Activated T-cell treated with anti-CD3 and anti-CD28 coated beads, Interleukin-2, amount 50 U/mL, for 24 hours (primary cell): ENCODE measurements at regions not wholly inside any gene's neighbourhood (a gene's known extent, or its start where the extent isn't known, plus 50 kb on each side); places are given as distances from the start of the nearest gene placed in this dataset.

Experiments used
- DNase-seq: peaks from one replicate; pipeline ENCODE4 v3.0.0-alpha.2; 2020
- H3K27ac Mint-ChIP-seq: 2 replicates; pipeline ENCODE4 v1.8.0; 2020; ENCODE audit warnings: mild to moderate bottlenecking, mixed read lengths
- H3K27me3 Mint-ChIP-seq: 2 replicates; pipeline ENCODE4 v1.8.0; 2020; ENCODE audit warnings: mixed read lengths
- H3K36me3 Mint-ChIP-seq: 2 replicates; pipeline ENCODE4 v1.8.0; 2020; ENCODE audit warnings: low read depth, mixed read lengths
- H3K4me1 Mint-ChIP-seq: 2 replicates; pipeline ENCODE4 v1.8.0; 2020; ENCODE audit warnings: low read depth, mixed read lengths
- H3K4me3 Mint-ChIP-seq: 2 replicates; pipeline ENCODE4 v1.8.0; 2020; ENCODE audit warnings: mild to moderate bottlenecking, moderate library complexity, mixed read lengths
- H3K9me3 Mint-ChIP-seq: 2 replicates; pipeline ENCODE4 v1.8.0; 2020; ENCODE audit warnings: mixed read lengths

GRCh38 chr4:106717091-106717490, 319.0 kb downstream of the DKK2 start:
- no peaks in the 10 kb centered on the region for H3K4me1 Mint-ChIP-seq
- H3K27me3 Mint-ChIP-seq: no peaks in the 10 kb centered on the region
- DNase-seq: no peak
- H3K4me3 Mint-ChIP-seq: no peak overlapping the region
- no peaks in the 10 kb centered on the region for H3K36me3 Mint-ChIP-seq
- no peak overlapping the region for H3K27ac Mint-ChIP-seq
- peaks cover 12% of the 10 kb centered on the region for H3K9me3 Mint-ChIP-seq

- H3K4me1 Mint-ChIP-seq: no peaks in the 10 kb centered on the region
- no peak for DNase-seq
- peaks cover 12% of the 10 kb centered on the region for H3K9me3 Mint-ChIP-seq
- no peak overlapping the region for H3K27ac Mint-ChIP-seq
- H3K36me3 Mint-ChIP-seq: no peaks in the 10 kb centered on the region
- H3K27me3 Mint-ChIP-seq: no peaks in the 10 kb centered on the region
- no peak overlapping the region for H3K4me3 Mint-ChIP-seq
Observed at GRCh38 chr4:106715825-106716224, 320.3 kb downstream of the DKK2 start.

- no peak for DNase-seq
- Mint-ChIP-seq H3K36me3 (no peaks in the 10 kb centered on the region), H3K9me3 (peaks cover 8% of the 10 kb centered on the region), H3K4me1 (no peaks in the 10 kb centered on the region), H3K4me3 (no peak overlapping the region), H3K27me3 (no peaks in the 10 kb centered on the region), H3K27ac (no peak overlapping the region)
Observed at GRCh38 chr4:106708464-106708816, 327.7 kb downstream of the DKK2 start.

GRCh38 chr4:106707776-106708463, 328.2 kb downstream of the DKK2 start:
- Mint-ChIP-seq H3K27me3 (no peaks in the 10 kb centered on the region), H3K4me1 (no peaks in the 10 kb centered on the region), H3K9me3 (peaks cover 6% of the 10 kb centered on the region), H3K4me3 (no peak overlapping the region), H3K27ac (no peak overlapping the region), H3K36me3 (no peaks in the 10 kb centered on the region)
- no peak for DNase-seq

GRCh38 chr4:106704253-106704870, 331.8 kb downstream of the DKK2 start:
- no peak overlapping the region for H3K27ac Mint-ChIP-seq
- no peaks in the 10 kb centered on the region for H3K36me3 Mint-ChIP-seq
- H3K27me3 Mint-ChIP-seq: no peaks in the 10 kb centered on the region
- no peaks in the 10 kb centered on the region for H3K4me1 Mint-ChIP-seq
- H3K9me3 Mint-ChIP-seq: peaks cover 6% of the 10 kb centered on the region
- no peak for DNase-seq
- H3K4me3 Mint-ChIP-seq: no peak overlapping the region

- H3K9me3 Mint-ChIP-seq: peaks cover 6% of the 10 kb centered on the region
- H3K27me3 Mint-ChIP-seq: no peaks in the 10 kb centered on the region
- H3K27ac Mint-ChIP-seq: no peak overlapping the region
- no peak for DNase-seq
- no peaks in the 10 kb centered on the region for H3K4me1 Mint-ChIP-seq
- no peaks in the 10 kb centered on the region for H3K36me3 Mint-ChIP-seq
- no peak overlapping the region for H3K4me3 Mint-ChIP-seq
Observed at GRCh38 chr4:106700321-106700720, 331.7 kb upstream of the GIMD1 start.

- Mint-ChIP-seq H3K4me3 (no peak overlapping the region), H3K27ac (no peak overlapping the region), H3K4me1 (no peaks in the 10 kb centered on the region), H3K9me3 (peaks cover under 1% of the 10 kb centered on the region), H3K27me3 (no peaks in the 10 kb centered on the region), H3K36me3 (no peaks in the 10 kb centered on the region)
- no peak for DNase-seq
Observed at GRCh38 chr4:106698621-106699195, 330.1 kb upstream of the GIMD1 start.

GRCh38 chr4:106695501-106696262, 327.1 kb upstream of the GIMD1 start:
- no peak for DNase-seq
- H3K4me1 Mint-ChIP-seq: no peaks in the 10 kb centered on the region
- H3K4me3 Mint-ChIP-seq: no peak overlapping the region
- H3K9me3 Mint-ChIP-seq: peaks cover 2% of the 10 kb centered on the region
- no peak overlapping the region for H3K27ac Mint-ChIP-seq
- H3K27me3 Mint-ChIP-seq: no peaks in the 10 kb centered on the region
- no peaks in the 10 kb centered on the region for H3K36me3 Mint-ChIP-seq

GRCh38 chr4:106694232-106694631, 325.7 kb upstream of the GIMD1 start:
- Mint-ChIP-seq H3K27ac (no peak overlapping the region), H3K4me3 (no peak overlapping the region), H3K9me3 (peaks cover 7% of the 10 kb centered on the region), H3K27me3 (no peaks in the 10 kb centered on the region), H3K36me3 (no peaks in the 10 kb centered on the region), H3K4me1 (peaks cover 2% of the 10 kb centered on the region)
- DNase-seq: no peak

- Mint-ChIP-seq H3K36me3 (no peaks in the 10 kb centered on the region), H3K4me1 (peaks cover 2% of the 10 kb centered on the region), H3K9me3 (peaks cover 7% of the 10 kb centered on the region), H3K27me3 (no peaks in the 10 kb centered on the region), H3K4me3 (no peak overlapping the region), H3K27ac (no peak overlapping the region)
- DNase-seq: no peak
Observed at GRCh38 chr4:106691749-106692148, 323.2 kb upstream of the GIMD1 start.

GRCh38 chr4:106690487-106690886, 321.9 kb upstream of the GIMD1 start:
- Mint-ChIP-seq H3K36me3 (no peaks in the 10 kb centered on the region), H3K4me1 (peaks cover 2% of the 10 kb centered on the region), H3K9me3 (peaks cover 10% of the 10 kb centered on the region), H3K27me3 (no peaks in the 10 kb centered on the region), H3K27ac (no peak overlapping the region), H3K4me3 (no peak overlapping the region)
- DNase-seq: no peak

- Mint-ChIP-seq H3K9me3 (peaks cover 11% of the 10 kb centered on the region), H3K4me3 (no peak overlapping the region), H3K4me1 (peaks cover 2% of the 10 kb centered on the region), H3K27ac (no peak overlapping the region), H3K27me3 (no peaks in the 10 kb centered on the region), H3K36me3 (no peaks in the 10 kb centered on the region)
- no peak for DNase-seq
Observed at GRCh38 chr4:106687026-106687425, 318.4 kb upstream of the GIMD1 start.

GRCh38 chr4:106681381-106681921, 312.9 kb upstream of the GIMD1 start:
- DNase-seq: no peak
- Mint-ChIP-seq H3K27me3 (no peaks in the 10 kb centered on the region), H3K9me3 (peaks cover 4% of the 10 kb centered on the region), H3K4me1 (no peaks in the 10 kb centered on the region), H3K27ac (no peak overlapping the region), H3K4me3 (no peak overlapping the region), H3K36me3 (no peaks in the 10 kb centered on the region)

GRCh38 chr4:106679063-106679462, 310.5 kb upstream of the GIMD1 start:
- Mint-ChIP-seq H3K36me3 (no peaks in the 10 kb centered on the region), H3K4me3 (no peak overlapping the region), H3K4me1 (no peaks in the 10 kb centered on the region), H3K27me3 (no peaks in the 10 kb centered on the region), H3K27ac (no peak overlapping the region), H3K9me3 (peaks cover 5% of the 10 kb centered on the region)
- DNase-seq: no peak

GRCh38 chr4:106677213-106677612, 308.6 kb upstream of the GIMD1 start:
- no peak for DNase-seq
- Mint-ChIP-seq H3K9me3 (peaks cover 5% of the 10 kb centered on the region), H3K36me3 (no peaks in the 10 kb centered on the region), H3K27me3 (no peaks in the 10 kb centered on the region), H3K27ac (no peak overlapping the region), H3K4me1 (no peaks in the 10 kb centered on the region), H3K4me3 (no peak overlapping the region)
